ENCODE measurements at regions not wholly inside any gene's neighbourhood (a gene's known extent, or its start where the extent isn't known, plus 50 kb on each side); places are given as distances from the start of the nearest gene placed in this dataset.

GRCh38 chr16:48082516-48082915, 73.3 kb downstream of the ABCC12 start:
- no peak overlapping the region for H3K4me3 ChIP-seq (ENCODE audit: low read depth, low read length)
- DNase-seq (ENCODE audit: low read depth) = no peak
- TF ChIP-seq CTCF (IDR thresholded peaks at IDR 0.05; ENCODE audit: insufficient read depth, low read depth, low read length, missing control alignments) = no peak

DNA sequence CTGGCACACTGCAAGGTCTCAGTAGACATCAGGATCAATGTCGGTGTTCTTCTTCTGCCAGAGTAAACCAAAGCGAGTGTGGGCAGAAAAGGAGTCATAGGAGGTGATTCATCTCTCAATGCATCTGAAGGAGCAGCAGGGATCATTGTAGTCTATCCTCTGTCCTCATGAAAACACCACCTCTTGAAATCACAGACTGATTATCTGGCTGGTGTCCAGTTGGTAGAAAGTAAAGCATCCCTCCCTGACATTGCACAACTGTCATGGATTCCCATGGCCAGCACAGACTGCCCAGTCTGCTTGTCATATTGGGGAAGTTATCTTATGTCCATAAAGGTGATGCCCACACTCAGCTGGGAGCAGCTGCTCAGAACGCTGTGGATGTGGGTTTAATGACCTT, 74.1 kb downstream of the ABCC12 start:
- no peak for DNase-seq (ENCODE audit: low read depth)
- no peak overlapping the region for H3K4me3 ChIP-seq (ENCODE audit: low read depth, low read length)
- TF ChIP-seq CTCF (IDR thresholded peaks at IDR 0.05; ENCODE audit: insufficient read depth, low read depth, low read length, missing control alignments) = no peak

- TF ChIP-seq CTCF (IDR thresholded peaks at IDR 0.05; ENCODE audit: insufficient read depth, low read depth, low read length, missing control alignments) = no peak
- no peak overlapping the region for H3K4me3 ChIP-seq (ENCODE audit: low read depth, low read length)
- DNase-seq (ENCODE audit: low read depth) = no peak
Observed at GRCh38 chr16:48076455-48077012, 79.3 kb downstream of the ABCC12 start.

GRCh38 chr16:48075398-48075797, 80.4 kb downstream of the ABCC12 start:
- no peak for TF ChIP-seq CTCF (IDR thresholded peaks at IDR 0.05; ENCODE audit: insufficient read depth, low read depth, low read length, missing control alignments)
- DNase-seq (ENCODE audit: low read depth) = no peak

GRCh38 chr16:48067388-48067787, 88.4 kb downstream of the ABCC12 start:
- no peak for DNase-seq (ENCODE audit: low read depth)
- H3K4me3 ChIP-seq (ENCODE audit: low read depth, low read length) = no peak overlapping the region
- TF ChIP-seq CTCF (IDR thresholded peaks at IDR 0.05; ENCODE audit: insufficient read depth, low read depth, low read length, missing control alignments) = no peak

More at GRCh38 chr16:48075398-48075797, 80.4 kb downstream of the ABCC12 start:
- no peak overlapping the region for H3K4me3 ChIP-seq (ENCODE audit: low read depth, low read length)

- no peak for TF ChIP-seq CTCF (IDR thresholded peaks at IDR 0.05; ENCODE audit: insufficient read depth, low read depth, low read length, missing control alignments)
- no peak overlapping the region for H3K4me3 ChIP-seq (ENCODE audit: low read depth, low read length)
- no peak for DNase-seq (ENCODE audit: low read depth)
Observed at GRCh38 chr16:48064971-48065370, 90.8 kb downstream of the ABCC12 start.

- no peak for TF ChIP-seq CTCF (IDR thresholded peaks at IDR 0.05; ENCODE audit: insufficient read depth, low read depth, low read length, missing control alignments)
- DNase-seq (ENCODE audit: low read depth) = no peak
- no peak overlapping the region for H3K4me3 ChIP-seq (ENCODE audit: low read depth, low read length)
Observed at GRCh38 chr16:48062681-48063080, 93.1 kb downstream of the ABCC12 start.
